A673 (cell line): ENCODE measurements at regions not wholly inside any gene's neighbourhood (a gene's known extent, or its start where the extent isn't known, plus 50 kb on each side); places are given as distances from the start of the nearest gene placed in this dataset.

Experiments
- BruUV-seq: library from RNA; stranded (reverse); fragments of 400-500 nt; replicated peaks from 2 replicates; lab custom pipeline; 2021; lab: Mats Ljungman, UMichigan
- CTCF ChIA-PET: fragments of 300-600 bp; sonication (Branson Sonifier 250); formaldehyde crosslinking; loops from one replicate; lab custom pipeline; 2022; ENCODE audit warnings: antibody characterized with exemption; lab: Charles Lee
- POLR2A ChIA-PET: fragments of 300-600 bp; sonication (Branson Sonifier 250); formaldehyde crosslinking; loops from one replicate; lab custom pipeline; 2022; ENCODE audit warnings: antibody characterized with exemption; ENCODE audit not compliant: low non-redundant PET; lab: Charles Lee
- DNase-seq: peaks from one replicate; pipeline ENCODE4 v3.0.0-alpha.2; 2015; ENCODE audit warnings: low spot score
- H3K27ac ChIP-seq: fragments of 200-600 bp; sonication (generic); 2 replicates; pipeline ENCODE4 v1.5.1; 2016; ENCODE audit warnings: mixed run types, low read depth, mild to moderate bottlenecking, mixed read lengths, antibody characterized with exemption, low read length; ENCODE audit not compliant: poor library complexity, severe bottlenecking
- H3K27me3 ChIP-seq: fragments of 200-600 bp; sonication (generic); replicated peaks from 2 replicates; pipeline ENCODE4 v1.6.1; 2017; ENCODE audit warnings: mixed run types, low read depth, mild to moderate bottlenecking, mixed read lengths, antibody characterized with exemption, low read length; ENCODE audit not compliant: insufficient read depth, poor library complexity
- H3K36me3 ChIP-seq: fragments of 200-600 bp; sonication (generic); 2 replicates; pipeline ENCODE4 v1.6.1; 2016; ENCODE audit warnings: mixed run types, mild to moderate bottlenecking, mixed read lengths, antibody characterized with exemption, low read length; ENCODE audit not compliant: insufficient read depth, poor library complexity, severe bottlenecking
- H3K4me1 ChIP-seq: fragments of 200-600 bp; sonication (generic); 2 replicates; pipeline ENCODE4 v1.6.1; 2017; ENCODE audit warnings: mixed run types, mild to moderate bottlenecking, mixed read lengths, antibody characterized with exemption, low read length; ENCODE audit not compliant: insufficient read depth, poor library complexity, severe bottlenecking
- H3K4me3 ChIP-seq: fragments of 200-600 bp; sonication (generic); 2 replicates; pipeline ENCODE4 v1.5.1; 2016; ENCODE audit warnings: low read depth, mixed run types, mild to moderate bottlenecking, mixed read lengths, low read length; ENCODE audit not compliant: poor library complexity, severe bottlenecking
- H3K9me3 ChIP-seq: fragments of 200-600 bp; sonication (generic); 2 replicates; pipeline ENCODE4 v1.6.1; 2016; ENCODE audit warnings: mixed run types, low read depth, mild to moderate bottlenecking, mixed read lengths, antibody characterized with exemption, low read length; ENCODE audit not compliant: poor library complexity, severe bottlenecking
- CTCF ChIP-seq: fragments of 300-800, 200-600 bp; sonication (generic); conservative IDR thresholded peaks from 2 replicates; pipeline ENCODE4 v1.5.1; 2017; ENCODE audit warnings: low read depth, mild to moderate bottlenecking, antibody characterized with exemption, low read length, moderate library complexity, mixed read lengths
- EZH2 ChIP-seq: fragments of 200-600 bp; sonication (generic); IDR thresholded peaks from 2 replicates; pipeline ENCODE4 v1.6.1; 2017; ENCODE audit warnings: borderline replicate concordance, low read depth, mild to moderate bottlenecking, mixed read lengths, antibody characterized with exemption, low read length; ENCODE audit not compliant: poor library complexity, severe bottlenecking
- intact Hi-C: fragments of 100-400 bp; cut with micrococcal nuclease; formaldehyde crosslinking; loops from one replicate; pipeline ENCODE4 v1.10.0; 2022; ENCODE audit not compliant: unreplicated experiment

- ChIA-PET POLR2A (no interaction called here), CTCF (no interaction called here)
- Histone ChIP-seq H3K4me3 (no peak overlapping the region), H3K27me3 (no peaks in the 10 kb centered on the region), H3K36me3 (no peaks in the 10 kb centered on the region), H3K27ac (no peak overlapping the region), H3K9me3 (no peaks in the 10 kb centered on the region), H3K4me1 (no peaks in the 10 kb centered on the region)
- intact Hi-C loops: no loop called here
- TF ChIP-seq EZH2 (no peak), CTCF (no peak)
- DNase-seq: no peak
- no TSS peak for BruUV-seq
Observed at GRCh38 chr10:62939698-62940097, 123.5 kb upstream of the EGR2 start.

GRCh38 chr10:62938672-62939071 is 122.5 kb upstream of the EGR2 start:
- no peaks in the 10 kb centered on the region for H3K36me3 ChIP-seq
- H3K4me1 ChIP-seq: no peaks in the 10 kb centered on the region
- no peaks in the 10 kb centered on the region for H3K9me3 ChIP-seq
- BruUV-seq: no TSS peak
- no peak for DNase-seq
- ChIA-PET CTCF (no interaction called here), POLR2A (no interaction called here)
- H3K27ac ChIP-seq: no peak overlapping the region
- no peaks in the 10 kb centered on the region for H3K27me3 ChIP-seq
- intact Hi-C loops: no loop called here
- TF ChIP-seq EZH2: no peak
- TF ChIP-seq CTCF: no peak
- no peak overlapping the region for H3K4me3 ChIP-seq

GRCh38 chr10:62937674-62938073 is 121.5 kb upstream of the EGR2 start:
- ChIA-PET POLR2A (no interaction called here), CTCF (no interaction called here)
- Histone ChIP-seq H3K9me3 (no peaks in the 10 kb centered on the region), H3K4me3 (no peak overlapping the region), H3K27ac (no peak overlapping the region), H3K27me3 (no peaks in the 10 kb centered on the region), H3K36me3 (no peaks in the 10 kb centered on the region), H3K4me1 (no peaks in the 10 kb centered on the region)
- BruUV-seq: no TSS peak
- TF ChIP-seq CTCF: no peak
- no peak for TF ChIP-seq EZH2
- intact Hi-C loops: no loop called here
- DNase-seq: no peak
